B cell (primary cell): ENCODE measurements at regions not wholly inside any gene's neighbourhood (a gene's known extent, or its start where the extent isn't known, plus 50 kb on each side); places are given as distances from the start of the nearest gene placed in this dataset.

Source experiments
- ATAC-seq: fragments of 200-7000 bp; cut with Tn5 transposase; one replicate; pipeline ENCODE4 v1.10.0; 2021; ENCODE audit warnings: low read depth, mild to moderate bottlenecking, moderate number of reproducible peaks, moderate library complexity
- CTCF ChIA-PET: fragments of 350-600 bp; sonication (Branson Sonifier 250); formaldehyde crosslinking; loops from one replicate; lab custom pipeline; 2021; ENCODE audit warnings: antibody characterized with exemption, inconsistent platforms; lab: Charles Lee
- POLR2A ChIA-PET: fragments of 350-600 bp; sonication (Branson Sonifier 250); formaldehyde crosslinking; loops from one replicate; lab custom pipeline; 2021; ENCODE audit warnings: antibody characterized with exemption; lab: Charles Lee
- DNase-seq: peaks from one replicate; pipeline ENCODE4 v3.0.0; 2013
- H2AFZ ChIP-seq: 2 replicates; pipeline ENCODE4 v1.6.1; 2012; ENCODE audit warnings: mild to moderate bottlenecking, low read depth, low read length; ENCODE audit not compliant: insufficient read depth, poor library complexity, severe bottlenecking
- H3K27ac ChIP-seq, 2 donors: 1 replicate in 1 of 2; 2 replicates in 1 of 2; pipeline ENCODE4 v1.5.1; 2012 to 2013; ENCODE audit warnings: low read length in 2 of 2, mild to moderate bottlenecking in 2 of 2, moderate library complexity in 1 of 2
- H3K27me3 ChIP-seq, 4 experiments: fragments of 200-600 bp in 1 of 4; sonication (generic) in 1 of 4; replicated peaks in 1 of 4; 1 replicate in 2 of 4; 2 replicates in 2 of 4; pipeline versions ENCODE4 v1.6.1 to v1.7.0; 2013 to 2016; ENCODE audit warnings: low read length in 3 of 4, mild to moderate bottlenecking in 2 of 4, mixed read lengths in 1 of 4, moderate library complexity in 1 of 4; ENCODE audit not compliant: insufficient read depth in 4 of 4, control insufficient read depth in 3 of 4; ENCODE audit errors: control extremely low read depth in 1 of 4
- H3K36me3 ChIP-seq, 2 experiments: replicated peaks in 1 of 2; 1 replicate in 1 of 2; 2 replicates in 1 of 2; pipeline versions ENCODE4 v1.6.1 to v1.7.1; 2013; ENCODE audit warnings: low read length in 1 of 2; ENCODE audit not compliant: insufficient read depth in 2 of 2, control insufficient read depth in 1 of 2; ENCODE audit errors: control extremely low read depth in 1 of 2, extremely low read depth in 1 of 2
- H3K4me1 ChIP-seq, 2 donors: fragments of 200-600 bp in 1 of 2; sonication (generic) in 1 of 2; 1 replicate in 1 of 2; 2 replicates in 1 of 2; pipeline versions ENCODE4 v1.5.1 to v1.6.1; 2013 to 2017; ENCODE audit warnings: low read length in 2 of 2; ENCODE audit not compliant: control insufficient read depth in 2 of 2, insufficient read depth in 2 of 2
- H3K4me2 ChIP-seq: replicated peaks from 2 replicates; pipeline ENCODE3; 2012; ENCODE audit warnings: mild to moderate bottlenecking, low read depth, low read length; ENCODE audit not compliant: poor library complexity, severe bottlenecking
- H3K4me3 ChIP-seq, 5 experiments: fragments of 200-600 bp in 1 of 5; sonication (generic) in 1 of 5; 1 replicate in 3 of 5; 2 replicates in 2 of 5; pipeline versions ENCODE4 v1.5.1 to v1.7.0; 2011 to 2016; ENCODE audit warnings: low read length in 4 of 5, mild to moderate bottlenecking in 4 of 5, low read depth in 2 of 5, control low read depth in 1 of 5, moderate library complexity in 1 of 5; ENCODE audit not compliant: insufficient read depth in 1 of 5; ENCODE audit errors: control extremely low read depth in 1 of 5, extremely low read depth in 1 of 5
- H3K79me2 ChIP-seq: fragments of 200-600 bp; sonication (generic); one replicate; pipeline ENCODE4 v1.6.0; 2016; ENCODE audit warnings: low read length; ENCODE audit not compliant: control insufficient read depth, insufficient read depth
- H3K9ac ChIP-seq: fragments of 200-600 bp; sonication (generic); 2 replicates; pipeline ENCODE4 v1.6.1; 2017; ENCODE audit warnings: mild to moderate bottlenecking, low read length, moderate library complexity
- H3K9me3 ChIP-seq, 3 donors: one replicate each; pipeline versions ENCODE4 v1.6.1 to v1.7.1; 2013; ENCODE audit warnings: low read length in 2 of 3; ENCODE audit not compliant: control insufficient read depth in 2 of 3, insufficient read depth in 1 of 3; ENCODE audit errors: control extremely low read depth in 1 of 3
- H4K20me1 ChIP-seq: 2 replicates; pipeline ENCODE4 v1.6.0; 2012; ENCODE audit warnings: mild to moderate bottlenecking, low read length; ENCODE audit not compliant: insufficient read depth, control insufficient read depth, poor library complexity, severe bottlenecking
- H3K27ac Mint-ChIP-seq: one replicate; pipeline ENCODE4 v1.8.0; 2021; ENCODE audit warnings: mixed read lengths
- H3K27me3 Mint-ChIP-seq: one replicate; pipeline ENCODE4 v1.8.0; 2021; ENCODE audit warnings: mixed read lengths
- H3K4me1 Mint-ChIP-seq: one replicate; pipeline ENCODE4 v1.8.0; 2021; ENCODE audit warnings: mixed read lengths
- H3K4me3 Mint-ChIP-seq: one replicate; pipeline ENCODE4 v1.8.0; 2021; ENCODE audit warnings: mixed read lengths
- H3K9me3 Mint-ChIP-seq: one replicate; pipeline ENCODE4 v1.8.0; 2022; ENCODE audit warnings: mixed read lengths; ENCODE audit not compliant: insufficient read depth
- CTCF ChIP-seq: fragments of 200-600 bp; IDR thresholded peaks from one replicate; pipeline ENCODE4 v1.8.0; 2022; ENCODE audit warnings: antibody characterized with exemption, mild to moderate bottlenecking
- EZH2 ChIP-seq: IDR thresholded peaks from 2 replicates; pipeline ENCODE4 v1.6.1; 2012; ENCODE audit warnings: borderline replicate concordance, low read depth, mild to moderate bottlenecking, moderate library complexity, low read length; ENCODE audit not compliant: insufficient read depth, poor library complexity, severe bottlenecking
- WGBS: methylation state at CpG from one replicate; pipeline ENCODE4 v1.1.5; 2013; ENCODE audit warnings: missing lambda C conversion rate; ENCODE audit not compliant: insufficient coverage; 5-methylcytosine and 5-hydroxymethylcytosine counted together
- intact Hi-C: fragments of 100-400 bp; cut with micrococcal nuclease; formaldehyde crosslinking; loops from one replicate; pipeline ENCODE4 v1.10.0; 2022

GRCh38 chr6:50661636-50662035, 51.7 kb upstream of the TFAP2D start:
- H3K9ac ChIP-seq: no peak overlapping the region
- no peak for ATAC-seq
- POLR2A ChIA-PET: no interaction called here

More at GRCh38 chr6:50661636-50662035, 51.7 kb upstream of the TFAP2D start:
- Mint-ChIP-seq H3K4me3 (no peak overlapping the region), H3K4me1 (no peaks in the 10 kb centered on the region), H3K27me3 (no peaks in the 10 kb centered on the region), H3K9me3 (no peaks in the 10 kb centered on the region), H3K27ac (no peak overlapping the region)
- no peak for DNase-seq
- no peak for TF ChIP-seq EZH2
- TF ChIP-seq CTCF: no peak
- Histone ChIP-seq H2AFZ (no peak overlapping the region), H3K79me2 (no peaks in the 10 kb centered on the region), H3K27ac (no peak overlapping the region), H3K4me3 (no peak overlapping the region), H3K4me1 (no peaks in the 10 kb centered on the region), H3K36me3 (no peaks in the 10 kb centered on the region), H4K20me1 (no peaks in the 10 kb centered on the region), H3K4me2 (no peak overlapping the region), H3K27me3 (no peaks in the 10 kb centered on the region), H3K9me3 (no peaks in the 10 kb centered on the region)
- 80% methylated on average over 1 of the region's 1 CpG for WGBS
- CTCF ChIA-PET: no interaction called here
- intact Hi-C loops: no loop called here
